ENCODE measurements at regions not wholly inside any gene's neighbourhood (a gene's known extent, or its start where the extent isn't known, plus 50 kb on each side); places are given as distances from the start of the nearest gene placed in this dataset.

GRCh38 chr6:144652292-144652891, 367.3 kb downstream of the UTRN start:
- POLR2A ChIA-PET (ENCODE audit: partially characterized antibody): no interaction called here
- WGBS, 2 experiments (ENCODE audit: extremely low coverage in 1 of 2, insufficient coverage in 1 of 2, insufficient read length in 1 of 2, insufficient replicate concordance in 2 of 2, low coverage in 1 of 2, low lambda C conversion rate in 2 of 2, missing lambda C conversion rate in 1 of 2): 91% methylated on average over 9 of the region's 9 CpGs; no CpG with 5 or more reads in 1 of the 2 experiments
- TF ChIP-seq FOSL1 (IDR thresholded peaks at IDR 0.05; ENCODE audit: insufficient read depth, low read depth, low read length) (no peak), SIN3A (conservative IDR thresholded peaks at IDR 0.05 in 1 of 2, IDR thresholded peaks at IDR 0.05 in 1 of 2; ENCODE audit: low read depth in 1 of 2, low read length in 2 of 2) (no peak), BACH1 (IDR thresholded peaks at IDR 0.05; ENCODE audit: low read length) (no peak), SP4 (IDR thresholded peaks at IDR 0.05; ENCODE audit: low read length) (no peak), SP1 (IDR thresholded peaks at IDR 0.05; ENCODE audit: low read depth, low read length) (no peak), SAP30 (IDR thresholded peaks at IDR 0.05; ENCODE audit: insufficient read depth, insufficient replicate concordance, low read length) (no peak), RNF2 (IDR thresholded peaks at IDR 0.05; ENCODE audit: borderline replicate concordance, low read depth, low read length, missing control alignments, poor library complexity, severe bottlenecking) (no peak), CBX5 (IDR thresholded peaks at IDR 0.05; ENCODE audit: low read depth, low read length) (no peak), POLR2A (IDR thresholded peaks at IDR 0.05; ENCODE audit: control extremely low read depth in 1 of 2, low read depth in 2 of 2, low read length in 2 of 2) (no peak), CTBP2 (IDR thresholded peaks at IDR 0.05; ENCODE audit: borderline replicate concordance, insufficient read depth, insufficient read length, low read length) (no peak), SRF (IDR thresholded peaks at IDR 0.05; ENCODE audit: low read depth, low read length) (no peak), CHD2 (IDR thresholded peaks at IDR 0.05; ENCODE audit: low read length) (no peak)
- TF ChIP-seq, protein P1, sequence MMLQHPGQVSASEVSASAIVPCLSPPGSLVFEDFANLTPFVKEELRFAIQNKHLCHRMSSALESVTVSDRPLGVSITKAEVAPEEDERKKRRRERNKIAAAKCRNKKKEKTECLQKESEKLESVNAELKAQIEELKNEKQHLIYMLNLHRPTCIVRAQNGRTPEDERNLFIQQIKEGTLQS (IDR thresholded peaks at IDR 0.05; ENCODE audit: insufficient read depth, low read depth, low read length): no peak

More at GRCh38 chr6:144652292-144652891, 367.3 kb downstream of the UTRN start:
- 0 out of 4 replicates have a peak, but pooled peaks cover 0 to 5% of the 10 kb centered on the region in 2 experiments for H3K79me2 ChIP-seq (ENCODE audit: control insufficient read depth in 1 of 2, insufficient read depth in 2 of 2, low read length in 2 of 2)
- no peaks in the 10 kb centered on the region for H4K20me1 ChIP-seq (replicated peaks in 1 of 2; ENCODE audit: control insufficient read depth in 1 of 2, insufficient read depth in 2 of 2, low read length in 2 of 2)
- no peaks in the 10 kb centered on the region for H3K9me3 ChIP-seq (ENCODE audit: insufficient read depth in 2 of 2, low read depth in 1 of 2, low read length in 1 of 2)
- no peak overlapping the region for H3K56ac ChIP-seq (replicated peaks; ENCODE audit: insufficient read length, low read depth, low read length)
- no peaks in the 10 kb centered on the region for H3K23me2 ChIP-seq (ENCODE audit: low read depth, low read length)
- H3K36me3 ChIP-seq (ENCODE audit: control insufficient read depth in 2 of 4, insufficient read depth in 4 of 4, low read length in 3 of 4): peaks cover 0 to 3% (median 0%) of the 10 kb centered on the region in 4 experiments; a peak in 1 of 8 replicates
- no peak overlapping the region for H3K4me2 ChIP-seq (ENCODE audit: insufficient read depth in 1 of 2, low read depth in 2 of 2, low read length in 2 of 2)
- H3K4ac ChIP-seq (replicated peaks; ENCODE audit: insufficient read length, low read depth, low read length): no peak overlapping the region
- peak overlapping the region in 1 of 4 experiments; percentile 45; a peak in 1 of 7 replicates for H3K9ac ChIP-seq (replicated peaks in 1 of 4; ENCODE audit: extremely low read depth in 1 of 4, low read depth in 3 of 4, low read length in 3 of 4)
- H4K8ac ChIP-seq (ENCODE audit: extremely low read depth, insufficient read depth, low read length): no peak overlapping the region
- H2BK20ac ChIP-seq (ENCODE audit: low read length): no peak overlapping the region
- no peak overlapping the region for H4K5ac ChIP-seq (ENCODE audit: insufficient read length, low read depth, low read length)
- FAIRE-seq: no peak
- CTCF ChIA-PET (ENCODE audit: partially characterized antibody): interaction anchor here (1.0 kb wide), 2 partner anchors 48 to 281 kb away, joined by 3 read pairs; no protein-coding TSS in a partner anchor
- no peak overlapping the region for H3K14ac ChIP-seq (ENCODE audit: insufficient read length)
- H2BK120ac ChIP-seq (replicated peaks; ENCODE audit: low read depth, low read length): no peak overlapping the region
- H2BK15ac ChIP-seq (ENCODE audit: low read length): no peak overlapping the region
- no peak overlapping the region for H2AFZ ChIP-seq (ENCODE audit: low read length)
- peaks cover 4 to 17% (median 10%) of the 10 kb centered on the region in 4 experiments for H3K4me1 ChIP-seq (replicated peaks in 1 of 4; ENCODE audit: control insufficient read depth in 3 of 4, insufficient read depth in 4 of 4, low read length in 3 of 4)
- H3K27me3 ChIP-seq (replicated peaks in 1 of 4; ENCODE audit: control insufficient read depth in 3 of 4, extremely low read depth in 1 of 4, insufficient read depth in 3 of 4, low read length in 3 of 4): no peaks in the 10 kb centered on the region
- H3K23ac ChIP-seq (ENCODE audit: insufficient read length): no peak overlapping the region
- H3K79me1 ChIP-seq (ENCODE audit: low read depth, low read length): no peaks in the 10 kb centered on the region
- DNase-seq (ENCODE audit: low read depth in 1 of 2, low spot score in 2 of 2): no peak
- H3K18ac ChIP-seq (ENCODE audit: extremely low read depth, low read length): no peak overlapping the region
- H3K27ac ChIP-seq (ENCODE audit: low read depth, low read length): no peak overlapping the region
- H3K4me3 ChIP-seq (ENCODE audit: extremely low read depth in 1 of 4, insufficient read depth in 2 of 4, low read depth in 3 of 4, low read length in 4 of 4): no peak overlapping the region
- no peak overlapping the region for H4K91ac ChIP-seq (replicated peaks; ENCODE audit: insufficient read length, low read length)
- H2BK12ac ChIP-seq (ENCODE audit: low read depth, low read length): no peak overlapping the region
- H2BK5ac ChIP-seq (ENCODE audit: low read depth, low read length): no peak overlapping the region
- H2AK5ac ChIP-seq (ENCODE audit: low read depth, low read length): no peak overlapping the region

Measured in H1 (cell line).